IMR-90 (cell line): ENCODE measurements at regions not wholly inside any gene's neighbourhood (a gene's known extent, or its start where the extent isn't known, plus 50 kb on each side); places are given as distances from the start of the nearest gene placed in this dataset.

ENCODE experiments used
- ATAC-seq: fragments of 200-7000 bp; cut with Tn5 transposase; 2 replicates; pipeline ENCODE4 v1.9.1; 2020; ENCODE audit warnings: low read depth, mild to moderate bottlenecking, moderate library complexity
- BruUV-seq: library from RNA; stranded (reverse); fragments of 400-500 nt; replicated peaks from 2 replicates; lab custom pipeline; 2021; lab: Mats Ljungman, UMichigan
- CTCF ChIA-PET: fragments of 300-600 bp; formaldehyde crosslinking; extraction: SDS; loops from one replicate; lab custom pipeline; 2021; ENCODE audit warnings: antibody characterized with exemption; lab: Yijun Ruan, JAX
- POLR2A ChIA-PET: fragments of 300-600 bp; sonication (Branson Sonifier 250); formaldehyde crosslinking; loops from one replicate; lab custom pipeline; 2022; ENCODE audit warnings: antibody characterized with exemption; ENCODE audit not compliant: unreplicated experiment; lab: Charles Lee
- DNase-seq: peaks from one replicate; pipeline ENCODE4 v3.0.0; 2013
- H2AFZ ChIP-seq: replicated peaks from 2 replicates; pipeline ENCODE3; 2013; ENCODE audit warnings: low read length, mild to moderate bottlenecking; ENCODE audit not compliant: poor library complexity
- H2AK5ac ChIP-seq: 2 replicates; pipeline ENCODE4 v1.6.1; 2013; ENCODE audit warnings: low read depth, low read length, inconsistent platforms
- H2AK9ac ChIP-seq: replicated peaks from 2 replicates; pipeline ENCODE3; 2013; ENCODE audit warnings: mild to moderate bottlenecking, low read depth, low read length, moderate library complexity; ENCODE audit not compliant: poor library complexity
- H2BK120ac ChIP-seq: 2 replicates; pipeline ENCODE4 v1.6.1; 2013; ENCODE audit warnings: low read depth, low read length, inconsistent platforms
- H2BK15ac ChIP-seq: 3 replicates; pipeline ENCODE4 v1.6.1; 2013; ENCODE audit warnings: low read depth, low read length, inconsistent platforms
- H2BK20ac ChIP-seq: 2 replicates; pipeline ENCODE4 v1.6.1; 2013; ENCODE audit warnings: low read depth, mild to moderate bottlenecking, inconsistent platforms, low read length, moderate library complexity
- H2BK5ac ChIP-seq: 2 replicates; pipeline ENCODE4 v1.6.1; 2013; ENCODE audit warnings: mild to moderate bottlenecking, low read depth, low read length, inconsistent platforms; ENCODE audit not compliant: poor library complexity, severe bottlenecking
- H3K14ac ChIP-seq: replicated peaks from 2 replicates; pipeline ENCODE4 v1.6.1; 2013; ENCODE audit warnings: low read depth, low read length, inconsistent platforms
- H3K18ac ChIP-seq: 2 replicates; pipeline ENCODE4 v1.6.1; 2013; ENCODE audit warnings: low read depth, low read length, control low read depth
- H3K23ac ChIP-seq: 2 replicates; pipeline ENCODE4 v1.6.1; 2013; ENCODE audit warnings: low read depth, low read length, inconsistent platforms
- H3K27ac ChIP-seq: 2 replicates; pipeline ENCODE4 v1.5.1; 2013; ENCODE audit warnings: mild to moderate bottlenecking, control low read depth, low read length; ENCODE audit not compliant: insufficient read depth
- H3K27me3 ChIP-seq: 2 replicates; pipeline ENCODE4 v1.6.1; 2013; ENCODE audit warnings: low read length; ENCODE audit not compliant: control insufficient read depth, insufficient read depth
- H3K36me3 ChIP-seq: 2 replicates; pipeline ENCODE4 v1.6.1; 2013; ENCODE audit warnings: low read length, mixed read lengths; ENCODE audit not compliant: control insufficient read depth, insufficient read depth
- H3K4ac ChIP-seq: 2 replicates; pipeline ENCODE4 v1.6.1; 2013; ENCODE audit warnings: low read depth, low read length, inconsistent platforms
- H3K4me1 ChIP-seq: 2 replicates; pipeline ENCODE4 v1.6.1; 2013; ENCODE audit warnings: low read length, mixed read lengths; ENCODE audit not compliant: control insufficient read depth, insufficient read depth
- H3K4me2 ChIP-seq: 2 replicates; pipeline ENCODE4 v1.6.1; 2013; ENCODE audit warnings: low read depth, mild to moderate bottlenecking, control low read depth, low read length, moderate library complexity
- H3K4me3 ChIP-seq: 2 replicates; pipeline ENCODE4 v1.5.1; 2013; ENCODE audit warnings: low read depth, mild to moderate bottlenecking, control low read depth, low read length, moderate library complexity; ENCODE audit not compliant: insufficient read depth
- H3K56ac ChIP-seq: 2 replicates; pipeline ENCODE4 v1.6.1; 2013; ENCODE audit warnings: low read length, inconsistent platforms; ENCODE audit not compliant: insufficient read depth; ENCODE audit errors: extremely low read depth
- H3K79me1 ChIP-seq, 2 experiments: 2 replicates each; pipeline ENCODE4 v1.6.1; 2013; ENCODE audit warnings: low read length in 2 of 2, inconsistent platforms in 1 of 2, low read depth in 1 of 2
- H3K9ac ChIP-seq: 2 replicates; pipeline ENCODE4 v1.6.1; 2013; ENCODE audit warnings: low read depth, low read length, control low read depth
- H3K9me1 ChIP-seq: 2 replicates; pipeline ENCODE4 v1.6.1; 2013; ENCODE audit warnings: low read length, inconsistent platforms; ENCODE audit not compliant: insufficient read depth
- H3K9me3 ChIP-seq: 2 replicates; pipeline ENCODE4 v1.6.1; 2013; ENCODE audit warnings: low read length; ENCODE audit not compliant: control insufficient read depth, insufficient read depth
- H4K20me1 ChIP-seq: 2 replicates; pipeline ENCODE4 v1.6.1; 2013; ENCODE audit warnings: low read length, inconsistent platforms; ENCODE audit not compliant: insufficient read depth
- H4K5ac ChIP-seq: 2 replicates; pipeline ENCODE4 v1.6.1; 2013; ENCODE audit warnings: mild to moderate bottlenecking, low read depth, low read length, control low read depth
- H4K8ac ChIP-seq, 2 experiments: 2 replicates each; pipeline ENCODE4 v1.6.1; 2013; ENCODE audit warnings: low read depth in 2 of 2, low read length in 2 of 2, control low read depth in 1 of 2, inconsistent platforms in 1 of 2
- H4K91ac ChIP-seq: 2 replicates; pipeline ENCODE4 v1.6.1; 2013; ENCODE audit warnings: low read depth, low read length, inconsistent platforms; ENCODE audit not compliant: insufficient read depth
- CHD1 ChIP-seq: IDR thresholded peaks from 2 replicates; pipeline ENCODE4 v1.6.1; 2012; ENCODE audit warnings: low read depth, low read length, improper control_type of control experiment
- MXI1 ChIP-seq: IDR thresholded peaks from 2 replicates; pipeline ENCODE4 v1.6.1; 2012; ENCODE audit warnings: low read depth, mild to moderate bottlenecking, low read length, moderate library complexity, borderline replicate concordance
- NFE2L2 ChIP-seq: fragments of 150-350 bp; IDR thresholded peaks from 2 replicates; pipeline ENCODE4 v1.6.1; 2016; ENCODE audit warnings: low read depth, mild to moderate bottlenecking, low read length
- SMC3 ChIP-seq: fragments of 150-350 bp; IDR thresholded peaks from 2 replicates; pipeline ENCODE4 v1.6.1; 2016; ENCODE audit warnings: low read depth, mild to moderate bottlenecking, antibody characterized with exemption, low read length, moderate library complexity
- WGBS, 2 experiments: methylation state at CpG; one replicate each; pipeline versions ENCODE4 v1.1.5 to v1.1.7; 2013; ENCODE audit warnings: missing lambda C conversion rate in 2 of 2; ENCODE audit not compliant: insufficient read length in 1 of 2; ENCODE audit errors: extremely low coverage in 2 of 2; 5-methylcytosine and 5-hydroxymethylcytosine counted together
- dilution Hi-C: fragments of 300-500 bp; cut with HindIII; formaldehyde crosslinking; loops from one replicate; pipeline ENCODE4 v1.14.3; 2018; ENCODE audit warnings: low sequenced_read_pairs; ENCODE audit not compliant: unreplicated experiment
- in situ Hi-C: fragments of 300-500 bp; cut with MboI; formaldehyde crosslinking; loops from 3 replicates; pipeline ENCODE4 v1.14.3; 2019; ENCODE audit warnings: low sequenced_read_pairs, inconsistent platforms, mixed read lengths
- intact Hi-C: fragments of 100-400 bp; cut with micrococcal nuclease; formaldehyde crosslinking; loops from 2 replicates; pipeline ENCODE4 v1.10.0; 2022
- TF ChIP-seq, protein P1 (sequence below): fragments of 150-350 bp; IDR thresholded peaks from 2 replicates; pipeline ENCODE4 v1.6.1; 2017; ENCODE audit warnings: mild to moderate bottlenecking, antibody characterized with exemption, low read length, low read depth

DNA sequence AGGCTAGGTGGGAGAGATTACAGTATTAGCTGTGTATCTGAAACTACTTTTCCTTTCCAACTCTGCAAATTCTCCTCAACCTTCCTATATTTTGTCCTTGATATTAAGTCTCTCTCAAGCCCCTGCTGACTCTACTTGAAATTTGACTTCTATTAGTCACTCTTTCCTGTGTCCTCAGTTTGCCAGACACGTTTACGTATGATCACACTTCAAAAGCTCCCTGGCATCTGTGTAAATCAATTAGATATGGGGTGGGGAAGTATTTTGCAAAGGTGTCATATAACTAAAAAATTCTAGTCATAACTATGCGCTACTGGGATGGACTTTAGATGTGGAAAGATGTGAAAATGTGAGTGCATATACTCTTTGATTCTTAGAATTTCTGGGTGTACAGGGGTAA lies 67.4 kb upstream of the ARHGAP24 start:
- no CpG with 5 or more reads among the region's 3 CpGs for WGBS, 2 experiments
- Histone ChIP-seq H3K79me1 (no peaks in the 10 kb centered on the region), H2BK20ac (no peak overlapping the region), H3K18ac (no peak overlapping the region), H3K36me3 (no peaks in the 10 kb centered on the region), H3K23ac (no peak overlapping the region), H3K9me1 (no peaks in the 10 kb centered on the region), H4K8ac (no peak overlapping the region), H3K9ac (no peak overlapping the region), H2AK5ac (no peak overlapping the region), H3K4me1 (no peaks in the 10 kb centered on the region), H3K56ac (no peak overlapping the region), H3K27ac (no peak overlapping the region), H2BK120ac (no peak overlapping the region), H2BK5ac (no peak overlapping the region), H4K5ac (no peak overlapping the region), H4K20me1 (no peaks in the 10 kb centered on the region), H3K4ac (no peak overlapping the region), H3K9me3 (no peaks in the 10 kb centered on the region), H2AK9ac (no peak overlapping the region), H3K27me3 (no peaks in the 10 kb centered on the region), H3K4me2 (no peak overlapping the region), H2BK15ac (no peak overlapping the region), H2AFZ (no peak overlapping the region), H3K4me3 (no peak overlapping the region), H3K14ac (no peak overlapping the region), H4K91ac (no peak overlapping the region)
- no TSS peak for BruUV-seq
- TF ChIP-seq MXI1, result no peak
- no peak for TF ChIP-seq SMC3
- TF ChIP-seq, protein P1, sequence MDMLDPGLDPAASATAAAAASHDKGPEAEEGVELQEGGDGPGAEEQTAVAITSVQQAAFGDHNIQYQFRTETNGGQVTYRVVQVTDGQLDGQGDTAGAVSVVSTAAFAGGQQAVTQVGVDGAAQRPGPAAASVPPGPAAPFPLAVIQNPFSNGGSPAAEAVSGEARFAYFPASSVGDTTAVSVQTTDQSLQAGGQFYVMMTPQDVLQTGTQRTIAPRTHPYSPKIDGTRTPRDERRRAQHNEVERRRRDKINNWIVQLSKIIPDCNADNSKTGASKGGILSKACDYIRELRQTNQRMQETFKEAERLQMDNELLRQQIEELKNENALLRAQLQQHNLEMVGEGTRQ, result no peak
- no peak for TF ChIP-seq CHD1
- no peak for TF ChIP-seq NFE2L2
- dilution Hi-C loops, result no loop called here
- DNase-seq (no peak), ATAC-seq (no peak)
- ChIA-PET POLR2A (no interaction called here), CTCF (no interaction called here)
- in situ Hi-C loops, result no loop called here
- intact Hi-C loops, result no loop called here
